SK-N-SH (cell line): ENCODE measurements at regions not wholly inside any gene's neighbourhood (a gene's known extent, or its start where the extent isn't known, plus 50 kb on each side); places are given as distances from the start of the nearest gene placed in this dataset.

Experiments
- CTCF ChIA-PET: fragments of 300-600, 350-600 bp; formaldehyde crosslinking; extraction: SDS; loops from one replicate; lab custom pipeline; 2021; lab: Yijun Ruan, JAX
- POLR2A ChIA-PET: fragments of 350-600 bp; sonication (Branson Sonifier 250); formaldehyde crosslinking; extraction: SDS; loops from one replicate; lab custom pipeline; 2020; ENCODE audit warnings: antibody characterized with exemption, inconsistent platforms; lab: Yijun Ruan, JAX
- DNase-seq: peaks from one replicate; pipeline ENCODE4 v3.0.0; 2012
- H2AFZ ChIP-seq: fragments of 200-600 bp; sonication (generic); 2 replicates; pipeline ENCODE4 v1.8.1; 2016; ENCODE audit warnings: antibody characterized with exemption, mild to moderate bottlenecking, low read depth
- H3F3A ChIP-seq: fragments of 200-600 bp; sonication (generic); replicated peaks from 2 replicates; pipeline ENCODE3; 2016; ENCODE audit warnings: antibody characterized with exemption, mild to moderate bottlenecking; ENCODE audit not compliant: insufficient read depth
- H3K27ac ChIP-seq, 2 experiments: fragments of 200-500 bp in 1 of 2; fragments of 200-600 bp in 1 of 2; sonication (Bioruptor generic) in 1 of 2; sonication (generic), shearing (Covaris generic) in 1 of 2; 2 replicates each; pipeline versions ENCODE4 v1.5.1 to v1.6.1; 2014 to 2016; ENCODE audit warnings: low read depth in 2 of 2, inconsistent platforms in 1 of 2, low read length in 1 of 2, mild to moderate bottlenecking in 1 of 2, mixed read lengths in 1 of 2
- H3K27me3 ChIP-seq: fragments of 200-600 bp; sonication (generic), shearing (Covaris generic); 2 replicates; pipeline ENCODE4 v1.6.1; 2016; ENCODE audit warnings: mixed run types; ENCODE audit not compliant: insufficient read depth
- H3K36me3 ChIP-seq, 2 experiments: fragments of 200-500 bp in 1 of 2; fragments of 200-600 bp in 1 of 2; sonication (Bioruptor generic) in 1 of 2; sonication (generic) in 1 of 2; replicated peaks in 1 of 2; 2 replicates each; pipeline versions ENCODE3 to v1.5.1; 2014 to 2016; ENCODE audit warnings: low read length in 1 of 2, mild to moderate bottlenecking in 1 of 2; ENCODE audit not compliant: insufficient read depth in 2 of 2, control insufficient read depth in 1 of 2
- H3K4me1 ChIP-seq, 2 experiments: fragments of 200-500 bp in 1 of 2; fragments of 200-600 bp in 1 of 2; sonication (Bioruptor generic) in 1 of 2; sonication (generic), shearing (Covaris generic) in 1 of 2; 2 replicates each; pipeline versions ENCODE4 v1.5.1 to v1.6.1; 2014 to 2016; ENCODE audit warnings: low read depth in 1 of 2, low read length in 1 of 2, mixed run types in 1 of 2; ENCODE audit not compliant: insufficient read depth in 2 of 2, control insufficient read depth in 1 of 2
- H3K4me2 ChIP-seq: fragments of 200-600 bp; sonication (generic), shearing (Covaris generic); 2 replicates; pipeline ENCODE4 v1.6.1; 2017; ENCODE audit warnings: mixed run types
- H3K4me3 ChIP-seq, 2 experiments: fragments of 200-500 bp in 1 of 2; fragments of 200-600 bp in 1 of 2; sonication (Bioruptor generic) in 1 of 2; sonication (generic), shearing (Covaris generic) in 1 of 2; 2 replicates each; pipeline versions ENCODE4 v1.5.1 to v1.8.1; 2014 to 2016; ENCODE audit warnings: low read depth in 2 of 2, inconsistent platforms in 1 of 2, low read length in 1 of 2, mild to moderate bottlenecking in 1 of 2, mixed read lengths in 1 of 2, moderate library complexity in 1 of 2
- H3K79me2 ChIP-seq: fragments of 200-600 bp; sonication (generic); 2 replicates; pipeline ENCODE4 v1.8.1; 2017; ENCODE audit warnings: mild to moderate bottlenecking; ENCODE audit not compliant: insufficient read depth
- H3K9ac ChIP-seq: fragments of 200-600 bp; sonication (generic); 2 replicates; pipeline ENCODE4 v1.6.1; 2017; ENCODE audit warnings: mixed run types
- H3K9me2 ChIP-seq: fragments of 200-600 bp; sonication (generic); 2 replicates; pipeline ENCODE4 v1.6.1; 2017; ENCODE audit warnings: mixed run types
- H3K9me3 ChIP-seq: fragments of 200-600 bp; sonication (generic); 2 replicates; pipeline ENCODE4 v1.6.1; 2017; ENCODE audit warnings: mixed run types, mild to moderate bottlenecking, moderate library complexity
- H4K20me1 ChIP-seq: fragments of 200-600 bp; sonication (generic); 2 replicates; pipeline ENCODE4 v1.6.1; 2017; ENCODE audit warnings: mild to moderate bottlenecking, mixed run types; ENCODE audit not compliant: insufficient read depth
- EP300 ChIP-seq, 2 experiments: IDR thresholded peaks; 2 replicates each; pipeline versions ENCODE4 v1.4.0 to v1.6.1; 2012; ENCODE audit warnings: borderline replicate concordance in 1 of 2, low read depth in 1 of 2, low read length in 1 of 2
- FOSL2 ChIP-seq: IDR thresholded peaks from 2 replicates; pipeline ENCODE4 v1.4.0; 2012; ENCODE audit warnings: low read depth, mild to moderate bottlenecking, moderate library complexity, borderline replicate concordance
- FOXJ3 ChIP-seq: sonication (generic); formaldehyde crosslinking; IDR thresholded peaks from 2 replicates; pipeline ENCODE4 v1.5.1; 2020; ENCODE audit warnings: mild to moderate bottlenecking, missing genetic modification reagents
- GABPA ChIP-seq: IDR thresholded peaks from 2 replicates; pipeline ENCODE4 v1.4.0; 2012; ENCODE audit warnings: low read depth, mild to moderate bottlenecking
- GATA2 ChIP-seq: sonication (generic); formaldehyde crosslinking; IDR thresholded peaks from 2 replicates; pipeline ENCODE4 v1.5.0; 2020; ENCODE audit warnings: mild to moderate bottlenecking, missing genetic modification reagents
- MAX ChIP-seq: IDR thresholded peaks from 2 replicates; pipeline ENCODE4 v1.4.0; 2012; ENCODE audit warnings: low read depth
- MEF2A ChIP-seq: IDR thresholded peaks from 2 replicates; pipeline ENCODE4 v1.4.0; 2012; ENCODE audit warnings: low read depth, borderline replicate concordance
- MXI1 ChIP-seq: IDR thresholded peaks from 2 replicates; pipeline ENCODE4 v1.6.1; 2012; ENCODE audit warnings: mild to moderate bottlenecking, low read depth, low read length, improper control_type of control experiment
- NFIC ChIP-seq: IDR thresholded peaks from 2 replicates; pipeline ENCODE4 v1.4.0; 2012; ENCODE audit warnings: borderline replicate concordance
- NRF1 ChIP-seq: IDR thresholded peaks from 2 replicates; pipeline ENCODE4 v1.6.1; 2012; ENCODE audit warnings: low read depth, mild to moderate bottlenecking, low read length
- PBX3 ChIP-seq: IDR thresholded peaks from 2 replicates; pipeline ENCODE4; 2012
- RCOR1 ChIP-seq: fragments of 150-350 bp; IDR thresholded peaks from 2 replicates; pipeline ENCODE4 v1.6.1; 2017; ENCODE audit warnings: antibody characterized with exemption, low read length
- REST ChIP-seq: IDR thresholded peaks from 2 replicates; pipeline ENCODE4 v1.6.1; 2012; ENCODE audit warnings: mild to moderate bottlenecking, low read depth, low read length, moderate library complexity
- RXRA ChIP-seq: IDR thresholded peaks from 2 replicates; pipeline ENCODE4 v1.4.0; 2012; ENCODE audit warnings: low read depth, mild to moderate bottlenecking, borderline replicate concordance
- TEAD4 ChIP-seq: IDR thresholded peaks from 2 replicates; pipeline ENCODE4 v1.4.0; 2012; ENCODE audit warnings: mild to moderate bottlenecking, borderline replicate concordance; ENCODE audit not compliant: insufficient read depth
- YY1 ChIP-seq: IDR thresholded peaks from 2 replicates; pipeline ENCODE4 v1.4.0; 2012; ENCODE audit warnings: low read depth, mild to moderate bottlenecking
- WGBS: methylation state at CpG from one replicate; pipeline ENCODE4 v1.1.6; 2017; ENCODE audit warnings: low lambda C conversion rate; 5-methylcytosine and 5-hydroxymethylcytosine counted together
- TF ChIP-seq, protein P1 (sequence below): fragments of 200-600 bp; sonication (generic); IDR thresholded peaks from 2 replicates; pipeline ENCODE4 v1.6.1; 2017; ENCODE audit warnings: antibody characterized with exemption, mild to moderate bottlenecking, moderate library complexity
- TF ChIP-seq, protein P2 (sequence below): IDR thresholded peaks from 2 replicates; pipeline ENCODE4 v1.4.0; 2012; ENCODE audit warnings: low read depth, borderline replicate concordance
- TF ChIP-seq, protein P3 (sequence below): IDR thresholded peaks from 2 replicates; pipeline ENCODE4 v1.4.0; 2012; ENCODE audit warnings: low read depth, borderline replicate concordance

- TF ChIP-seq, protein P1, sequence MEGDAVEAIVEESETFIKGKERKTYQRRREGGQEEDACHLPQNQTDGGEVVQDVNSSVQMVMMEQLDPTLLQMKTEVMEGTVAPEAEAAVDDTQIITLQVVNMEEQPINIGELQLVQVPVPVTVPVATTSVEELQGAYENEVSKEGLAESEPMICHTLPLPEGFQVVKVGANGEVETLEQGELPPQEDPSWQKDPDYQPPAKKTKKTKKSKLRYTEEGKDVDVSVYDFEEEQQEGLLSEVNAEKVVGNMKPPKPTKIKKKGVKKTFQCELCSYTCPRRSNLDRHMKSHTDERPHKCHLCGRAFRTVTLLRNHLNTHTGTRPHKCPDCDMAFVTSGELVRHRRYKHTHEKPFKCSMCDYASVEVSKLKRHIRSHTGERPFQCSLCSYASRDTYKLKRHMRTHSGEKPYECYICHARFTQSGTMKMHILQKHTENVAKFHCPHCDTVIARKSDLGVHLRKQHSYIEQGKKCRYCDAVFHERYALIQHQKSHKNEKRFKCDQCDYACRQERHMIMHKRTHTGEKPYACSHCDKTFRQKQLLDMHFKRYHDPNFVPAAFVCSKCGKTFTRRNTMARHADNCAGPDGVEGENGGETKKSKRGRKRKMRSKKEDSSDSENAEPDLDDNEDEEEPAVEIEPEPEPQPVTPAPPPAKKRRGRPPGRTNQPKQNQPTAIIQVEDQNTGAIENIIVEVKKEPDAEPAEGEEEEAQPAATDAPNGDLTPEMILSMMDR: no peak
- TF ChIP-seq GABPA (no peak), MAX (no peak), RXRA (no peak)
Observed at GRCh38 chr3:152558386-152558785, 276.5 kb upstream of the P2RY1 start (continued).

DNA sequence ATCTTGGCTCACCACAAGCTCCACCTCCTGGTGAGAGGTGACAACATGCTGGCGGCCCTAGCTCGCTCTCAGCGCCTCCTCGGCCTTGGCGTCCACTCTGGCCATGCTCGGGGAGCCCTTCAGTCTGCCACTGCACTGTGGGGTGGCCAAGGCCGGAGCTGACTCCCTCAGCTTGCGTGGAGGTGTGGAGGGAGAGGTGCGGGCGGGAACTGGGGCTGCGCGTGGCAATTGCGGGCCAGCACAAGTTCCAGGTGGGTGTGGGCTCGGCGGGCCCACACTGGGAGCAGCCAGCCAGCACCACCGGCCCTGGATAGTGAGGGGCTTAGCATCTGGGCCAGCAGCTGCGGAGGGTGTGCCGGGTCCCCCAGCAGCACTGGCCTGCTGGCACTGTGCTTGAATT lies 275.7 kb upstream of the P2RY1 start:
- H3K36me3 ChIP-seq: no peaks in the 10 kb centered on the region
- DNase-seq: no peak
- no peak overlapping the region for H3K4me2 ChIP-seq
- H3K9me2 ChIP-seq: no peaks in the 10 kb centered on the region
- H4K20me1 ChIP-seq: no peaks in the 10 kb centered on the region
- no peak overlapping the region for H3K4me3 ChIP-seq
- H3K9ac ChIP-seq: no peak overlapping the region
- H3K27me3 ChIP-seq: 0 out of 2 replicates have a peak, but pooled peaks cover 5% of the 10 kb centered on the region
- no peaks in the 10 kb centered on the region for H3F3A ChIP-seq
- ChIA-PET POLR2A (no interaction called here), CTCF (interaction anchor here (0.7 to 1.0 kb wide), 2 partner anchors 87 kb away, joined by 3 read pairs; no protein-coding TSS in a partner anchor)
- WGBS: 20% methylated on average over 1 of the region's 18 CpGs
- no peaks in the 10 kb centered on the region for H3K4me1 ChIP-seq
- H3K9me3 ChIP-seq: no peaks in the 10 kb centered on the region
- H3K79me2 ChIP-seq: no peaks in the 10 kb centered on the region
- H2AFZ ChIP-seq: no peak overlapping the region
- TF ChIP-seq, protein P1: no peak
- TF ChIP-seq MAX (no peak), EP300 (IDR thresholded peaks at IDR 0.05; ENCODE audit: borderline replicate concordance in 1 of 2, low read depth in 1 of 2, low read length in 1 of 2) (no peak), TEAD4 (no peak), MXI1 (no peak), GATA2 (no peak), PBX3 (no peak), REST (no peak), FOSL2 (no peak), YY1 (no peak), FOXJ3 (CRISPR knock-in tag) (no peak), NRF1 (no peak), MEF2A (no peak), NFIC (no peak), RCOR1 (no peak)
- TF ChIP-seq, protein P2, sequence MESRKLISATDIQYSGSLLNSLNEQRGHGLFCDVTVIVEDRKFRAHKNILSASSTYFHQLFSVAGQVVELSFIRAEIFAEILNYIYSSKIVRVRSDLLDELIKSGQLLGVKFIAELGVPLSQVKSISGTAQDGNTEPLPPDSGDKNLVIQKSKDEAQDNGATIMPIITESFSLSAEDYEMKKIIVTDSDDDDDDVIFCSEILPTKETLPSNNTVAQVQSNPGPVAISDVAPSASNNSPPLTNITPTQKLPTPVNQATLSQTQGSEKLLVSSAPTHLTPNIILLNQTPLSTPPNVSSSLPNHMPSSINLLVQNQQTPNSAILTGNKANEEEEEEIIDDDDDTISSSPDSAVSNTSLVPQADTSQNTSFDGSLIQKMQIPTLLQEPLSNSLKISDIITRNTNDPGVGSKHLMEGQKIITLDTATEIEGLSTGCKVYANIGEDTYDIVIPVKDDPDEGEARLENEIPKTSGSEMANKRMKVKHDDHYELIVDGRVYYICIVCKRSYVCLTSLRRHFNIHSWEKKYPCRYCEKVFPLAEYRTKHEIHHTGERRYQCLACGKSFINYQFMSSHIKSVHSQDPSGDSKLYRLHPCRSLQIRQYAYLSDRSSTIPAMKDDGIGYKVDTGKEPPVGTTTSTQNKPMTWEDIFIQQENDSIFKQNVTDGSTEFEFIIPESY: no peak
- TF ChIP-seq, protein P3, sequence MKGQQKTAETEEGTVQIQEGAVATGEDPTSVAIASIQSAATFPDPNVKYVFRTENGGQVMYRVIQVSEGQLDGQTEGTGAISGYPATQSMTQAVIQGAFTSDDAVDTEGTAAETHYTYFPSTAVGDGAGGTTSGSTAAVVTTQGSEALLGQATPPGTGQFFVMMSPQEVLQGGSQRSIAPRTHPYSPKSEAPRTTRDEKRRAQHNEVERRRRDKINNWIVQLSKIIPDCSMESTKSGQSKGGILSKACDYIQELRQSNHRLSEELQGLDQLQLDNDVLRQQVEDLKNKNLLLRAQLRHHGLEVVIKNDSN: no peak
- H3K27ac ChIP-seq: no peak overlapping the region
